Astrocyte of the cerebellum (primary cell): ENCODE measurements at regions not wholly inside any gene's neighbourhood (a gene's known extent, or its start where the extent isn't known, plus 50 kb on each side); places are given as distances from the start of the nearest gene placed in this dataset.

Experiments used
- DNase-seq: peaks from one replicate; pipeline ENCODE4 v3.0.0-alpha.2; 2011; ENCODE audit warnings: low read depth
- H3K4me3 ChIP-seq: 2 replicates; pipeline ENCODE4 v1.5.1; 2011; ENCODE audit warnings: mild to moderate bottlenecking, low read depth, low read length, moderate library complexity
- in situ Hi-C: cut with HindIII; loops from 2 replicates; pipeline ENCODE4 v1.10.0; 2017; ENCODE audit warnings: low sequenced_read_pairs
- TF ChIP-seq, protein P1 (sequence below): IDR thresholded peaks from 2 replicates; pipeline ENCODE4 v1.5.1; 2012; ENCODE audit warnings: low read length, low read depth, moderate library complexity, mild to moderate bottlenecking; ENCODE audit errors: missing control alignments

DNA sequence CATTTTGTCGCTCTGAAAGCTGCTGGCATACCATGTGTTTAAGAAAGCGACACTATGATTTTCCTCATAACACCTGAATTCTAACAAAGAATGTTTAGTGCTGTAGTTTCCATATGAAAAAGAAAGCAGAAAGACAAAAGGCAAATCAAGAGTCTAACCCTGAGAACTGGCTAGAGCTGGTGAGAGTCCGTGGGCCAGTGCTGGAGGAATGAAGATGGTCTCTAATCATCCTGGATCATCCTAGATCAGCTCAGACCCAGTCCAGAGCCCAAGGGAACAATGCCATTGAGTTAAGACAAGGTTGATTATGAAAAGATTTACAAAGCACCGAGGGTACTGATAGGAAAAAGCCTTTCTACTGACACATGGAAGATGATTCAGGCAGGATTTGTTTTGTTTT lies 73.0 kb upstream of the MYLIP start:
- no peak for DNase-seq
- in situ Hi-C loops: no loop called here
- no peak overlapping the region for H3K4me3 ChIP-seq
- TF ChIP-seq, protein P1, sequence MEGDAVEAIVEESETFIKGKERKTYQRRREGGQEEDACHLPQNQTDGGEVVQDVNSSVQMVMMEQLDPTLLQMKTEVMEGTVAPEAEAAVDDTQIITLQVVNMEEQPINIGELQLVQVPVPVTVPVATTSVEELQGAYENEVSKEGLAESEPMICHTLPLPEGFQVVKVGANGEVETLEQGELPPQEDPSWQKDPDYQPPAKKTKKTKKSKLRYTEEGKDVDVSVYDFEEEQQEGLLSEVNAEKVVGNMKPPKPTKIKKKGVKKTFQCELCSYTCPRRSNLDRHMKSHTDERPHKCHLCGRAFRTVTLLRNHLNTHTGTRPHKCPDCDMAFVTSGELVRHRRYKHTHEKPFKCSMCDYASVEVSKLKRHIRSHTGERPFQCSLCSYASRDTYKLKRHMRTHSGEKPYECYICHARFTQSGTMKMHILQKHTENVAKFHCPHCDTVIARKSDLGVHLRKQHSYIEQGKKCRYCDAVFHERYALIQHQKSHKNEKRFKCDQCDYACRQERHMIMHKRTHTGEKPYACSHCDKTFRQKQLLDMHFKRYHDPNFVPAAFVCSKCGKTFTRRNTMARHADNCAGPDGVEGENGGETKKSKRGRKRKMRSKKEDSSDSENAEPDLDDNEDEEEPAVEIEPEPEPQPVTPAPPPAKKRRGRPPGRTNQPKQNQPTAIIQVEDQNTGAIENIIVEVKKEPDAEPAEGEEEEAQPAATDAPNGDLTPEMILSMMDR: no peak

DNA sequence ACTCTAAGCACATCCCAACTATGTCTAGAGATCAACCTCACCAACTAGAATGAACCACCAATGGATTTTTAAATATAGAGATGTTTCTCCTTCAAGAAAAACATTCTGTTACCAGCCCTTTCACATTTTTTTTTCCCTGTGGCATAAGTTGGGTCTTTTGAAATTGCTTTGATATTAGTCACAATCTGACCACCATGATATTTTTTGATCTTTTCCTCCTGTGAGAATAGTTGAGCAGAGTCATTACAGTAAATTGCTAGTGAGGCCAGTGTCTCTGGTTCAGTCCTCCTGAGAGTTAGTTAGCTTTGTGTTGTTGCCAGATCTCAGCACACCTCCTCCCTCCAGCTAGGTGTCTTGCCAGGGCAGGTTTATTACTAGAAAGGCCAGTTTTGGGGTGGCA lies 79.7 kb upstream of the MYLIP start:
- TF ChIP-seq, protein P1: no peak
- in situ Hi-C loops: no loop called here
- H3K4me3 ChIP-seq: no peak overlapping the region
- no peak for DNase-seq

DNA sequence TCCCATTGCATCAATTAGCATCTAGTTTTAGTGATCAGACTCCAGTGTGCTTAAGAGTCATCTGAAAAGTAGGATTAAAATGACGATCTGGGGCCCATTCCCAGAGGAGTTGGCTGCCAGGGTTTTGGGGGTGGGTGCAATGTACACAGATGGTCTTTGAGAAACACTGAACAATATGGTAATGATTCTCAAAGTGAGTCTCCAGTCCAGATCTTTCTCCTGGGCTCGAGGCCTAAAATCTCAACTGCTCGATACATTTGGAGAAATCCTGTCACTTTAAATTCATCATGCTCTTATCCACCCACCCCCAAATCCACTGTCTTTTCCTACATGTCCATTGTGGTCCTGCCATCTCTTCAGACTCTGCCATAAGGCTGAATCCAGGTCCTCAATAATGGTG lies 80.7 kb upstream of the MYLIP start:
- in situ Hi-C loops: no loop called here
- no peak overlapping the region for H3K4me3 ChIP-seq
- no peak for DNase-seq
- TF ChIP-seq, protein P1: no peak

DNA sequence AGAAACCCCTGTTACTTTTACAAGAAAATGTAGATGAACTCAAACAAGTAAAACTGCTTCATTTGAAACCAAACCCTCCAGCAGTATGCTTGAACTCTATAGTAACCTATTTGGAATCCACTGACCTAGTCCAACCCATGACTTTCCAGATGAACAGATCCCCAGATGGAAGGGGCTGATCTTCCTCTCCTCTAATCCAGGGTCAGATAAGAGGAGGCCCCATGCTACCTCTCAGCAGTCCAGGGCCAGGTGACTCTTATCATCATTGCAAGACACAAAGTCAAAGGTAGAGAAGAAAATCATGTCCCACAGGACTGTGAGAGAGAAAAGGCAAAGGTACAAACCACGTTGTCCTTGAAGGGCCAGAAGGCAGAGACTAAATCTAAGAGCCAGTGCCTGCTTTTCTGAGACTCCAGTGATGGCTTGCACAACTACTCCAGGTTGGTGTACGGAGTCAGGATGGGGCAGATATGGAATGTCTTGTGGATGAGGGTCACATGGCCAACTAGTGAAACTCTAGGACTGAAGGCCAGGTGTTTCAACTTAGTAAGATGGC lies 81.4 kb upstream of the MYLIP start:
- in situ Hi-C loops: no loop called here

DNA sequence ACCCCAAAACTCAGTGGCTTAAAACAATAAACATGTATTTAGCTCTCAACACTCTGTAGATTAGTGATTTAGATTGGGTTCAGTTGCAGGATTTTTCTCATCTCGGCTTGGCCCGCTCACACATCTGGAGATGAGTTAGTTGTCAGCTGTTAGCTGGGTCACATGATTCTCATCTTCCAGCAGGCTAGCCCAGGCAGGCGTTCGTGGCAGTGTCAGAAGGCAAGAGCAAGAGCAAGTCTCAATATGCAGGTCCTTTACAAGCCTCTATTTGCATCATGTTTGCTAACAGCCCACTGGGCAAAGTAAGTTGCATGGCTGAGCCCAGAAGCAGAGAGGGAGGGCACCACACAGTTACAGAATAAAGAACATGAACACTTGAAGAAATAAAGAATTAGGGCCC lies 83.6 kb upstream of the MYLIP start:
- no peak overlapping the region for H3K4me3 ChIP-seq
- TF ChIP-seq, protein P1: no peak
- in situ Hi-C loops: no loop called here
- no peak for DNase-seq

More for the DNA sequence above, 81.4 kb upstream of the MYLIP start:
- DNase-seq: no peak
- TF ChIP-seq, protein P1: no peak
- no peak overlapping the region for H3K4me3 ChIP-seq

DNA sequence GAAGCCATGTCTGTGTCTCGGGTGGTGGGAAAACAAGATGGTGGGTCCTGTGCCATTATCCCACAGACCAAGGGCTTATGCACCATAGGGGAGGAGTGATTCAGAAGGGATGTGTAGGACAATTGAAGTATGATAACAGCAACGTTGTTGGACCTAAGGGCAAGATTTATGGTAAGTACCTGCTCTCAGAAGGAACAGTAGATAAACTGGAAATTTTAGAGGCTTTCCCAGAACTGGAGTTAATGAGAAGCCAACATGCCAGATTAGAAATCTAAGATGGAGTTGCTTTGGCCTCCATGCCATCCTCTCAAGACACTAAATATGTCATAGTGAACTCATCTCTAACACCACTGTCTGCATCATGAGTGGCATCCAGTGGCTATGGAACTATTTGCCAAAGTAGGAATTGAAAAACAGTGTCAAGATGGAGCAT lies 84.7 kb upstream of the MYLIP start:
- H3K4me3 ChIP-seq: no peak overlapping the region
- DNase-seq: no peak
- in situ Hi-C loops: no loop called here
- TF ChIP-seq, protein P1: no peak
